Activated gamma-delta T cell (primary cell): ENCODE measurements at regions not wholly inside any gene's neighbourhood (a gene's known extent, or its start where the extent isn't known, plus 50 kb on each side); places are given as distances from the start of the nearest gene placed in this dataset.
A peak's percentile ranks its signal among the peaks of the same experiment; 100 is the strongest.
"Not testable (repeated sequence)": the region's sequence is repeated elsewhere in the genome, so short reads cannot be mapped to it uniquely, and the experiment has no call there.

Source experiments
- DNase-seq: peaks from one replicate; lab custom pipeline; 2025; lab: John Stamatoyannopoulos, UW

DNA sequence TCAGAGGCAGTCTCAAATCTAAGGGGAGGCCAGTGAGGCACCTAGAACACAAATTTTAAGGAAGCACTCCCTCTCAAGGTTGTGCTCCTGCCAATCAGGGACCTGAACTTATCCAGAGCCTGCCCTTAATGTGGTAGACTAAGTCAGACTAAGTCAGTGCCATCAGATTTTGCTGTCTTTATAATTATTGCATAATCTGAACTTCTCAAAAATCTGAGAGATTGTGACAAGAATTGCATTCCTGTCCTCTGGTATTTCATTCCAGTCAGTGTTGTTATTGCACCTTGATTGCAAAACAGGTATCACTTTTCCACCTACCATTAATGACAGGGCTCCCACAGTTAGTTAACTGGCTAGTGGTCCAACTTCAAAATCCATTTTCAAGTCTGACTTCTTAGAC, 197.1 kb upstream of the HCN1 start:
- DNase-seq: no peak

DNA sequence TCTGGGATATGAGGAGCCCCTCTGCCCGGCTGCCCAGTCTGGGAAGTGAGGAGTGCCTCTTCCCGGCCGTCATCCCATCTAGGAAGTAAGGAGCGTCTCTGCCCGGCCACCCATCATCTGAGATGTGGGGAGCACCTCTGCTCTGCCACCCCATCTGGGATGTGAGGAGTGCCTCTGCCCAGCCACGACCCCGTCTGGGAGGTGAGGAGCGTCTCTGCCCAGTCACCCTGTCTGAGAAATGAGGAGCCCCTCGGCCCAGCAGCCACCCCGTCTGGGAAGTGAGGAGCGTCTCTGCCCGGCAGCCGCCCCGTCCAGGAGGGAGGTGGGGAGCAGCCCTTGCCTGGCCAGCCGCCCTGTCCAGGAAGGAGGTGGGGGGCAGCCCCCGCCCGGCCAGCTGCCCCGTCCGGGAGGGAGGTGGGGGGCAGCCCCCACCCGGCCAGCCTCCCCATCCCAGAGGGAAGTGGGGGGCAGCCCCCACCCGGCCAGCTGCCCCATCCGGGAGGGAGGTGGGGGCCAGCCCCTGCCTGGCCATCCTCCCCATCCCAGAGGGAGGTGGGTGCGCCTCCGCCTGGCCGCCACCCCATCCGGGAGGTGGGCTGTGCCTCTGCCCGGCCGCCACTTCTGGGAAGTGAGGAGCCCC, 194.4 kb upstream of the HCN1 start:
- peak; percentile 9 for DNase-seq

DNA sequence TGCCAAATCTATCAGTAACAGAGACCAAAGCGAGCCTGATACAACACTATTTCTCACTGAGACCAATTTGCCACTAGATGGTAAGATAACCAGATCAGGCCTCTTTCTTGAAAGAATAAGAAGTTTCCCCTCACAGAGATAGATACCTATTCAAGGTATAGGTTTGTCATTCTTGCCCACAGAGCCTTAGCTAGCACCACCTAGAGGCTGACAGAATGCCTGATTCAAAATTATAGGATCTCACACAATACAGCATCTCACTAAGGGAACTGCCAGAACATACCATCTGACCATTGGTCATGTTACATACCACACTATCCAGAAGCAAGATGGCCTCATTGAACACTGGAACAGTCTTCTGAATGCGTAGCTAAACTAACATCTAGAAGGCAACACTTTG, 166.6 kb upstream of the HCN1 start:
- DNase-seq: no peak

DNA sequence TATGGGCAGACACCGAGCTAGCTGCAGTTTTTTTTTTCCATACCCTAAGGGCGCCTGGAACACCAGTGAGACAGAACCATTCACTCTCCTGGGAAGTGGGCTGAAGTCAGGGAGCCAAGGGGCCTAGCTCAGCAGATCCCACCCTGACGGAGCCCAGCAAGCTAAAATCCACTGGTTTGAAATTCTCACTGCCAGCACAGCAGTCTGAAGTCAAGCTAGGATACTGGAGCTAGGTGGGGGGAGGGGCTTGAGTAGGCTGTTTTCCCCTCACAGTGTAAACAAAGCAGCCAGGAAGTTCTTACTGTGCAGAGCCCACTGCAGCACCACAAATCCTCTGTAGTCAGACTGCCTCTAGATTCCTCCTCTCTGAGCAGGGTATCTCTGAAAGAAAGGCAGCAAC, 151.7 kb upstream of the HCN1 start:
- DNase-seq: no peak

DNA sequence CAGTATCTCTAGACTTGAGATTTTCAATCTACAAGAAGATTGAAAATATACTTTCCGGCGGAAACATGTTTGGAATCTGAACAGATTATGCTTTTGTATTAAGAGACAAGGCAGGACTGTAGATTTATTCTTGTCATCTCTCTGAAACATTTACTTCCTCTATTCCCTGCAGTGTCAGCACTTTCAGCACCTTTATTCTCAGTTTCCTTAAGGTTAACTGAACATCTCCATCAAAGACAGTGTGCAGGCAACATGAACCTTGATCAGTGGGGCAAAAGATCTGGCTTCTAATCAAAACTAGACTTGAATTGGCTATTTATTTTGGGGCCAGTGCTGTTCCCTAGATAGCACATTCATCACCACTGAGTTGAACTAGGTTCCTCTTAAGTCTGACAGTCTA, 129.9 kb upstream of the HCN1 start:
- no peak for DNase-seq

DNA sequence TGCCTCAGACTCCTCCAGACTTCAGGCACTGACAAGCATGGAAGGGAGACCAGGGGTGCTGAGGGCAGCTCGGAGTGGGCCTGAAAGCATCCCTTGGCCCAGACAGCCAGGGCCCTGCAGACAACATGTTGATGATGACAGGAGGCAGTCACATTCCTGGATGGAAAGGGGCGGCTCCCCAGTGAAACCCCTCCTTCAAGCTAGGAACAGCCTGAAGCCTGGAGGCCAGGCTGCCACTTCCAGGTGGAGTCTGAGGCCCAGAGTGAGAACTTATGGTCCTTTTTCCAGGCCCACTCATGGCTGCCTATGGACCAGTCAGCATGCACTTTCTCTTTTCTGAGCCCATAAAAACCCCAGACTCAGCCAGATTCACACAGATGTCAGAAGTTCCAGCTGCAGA, 104.2 kb upstream of the HCN1 start:
- no peak for DNase-seq

DNA sequence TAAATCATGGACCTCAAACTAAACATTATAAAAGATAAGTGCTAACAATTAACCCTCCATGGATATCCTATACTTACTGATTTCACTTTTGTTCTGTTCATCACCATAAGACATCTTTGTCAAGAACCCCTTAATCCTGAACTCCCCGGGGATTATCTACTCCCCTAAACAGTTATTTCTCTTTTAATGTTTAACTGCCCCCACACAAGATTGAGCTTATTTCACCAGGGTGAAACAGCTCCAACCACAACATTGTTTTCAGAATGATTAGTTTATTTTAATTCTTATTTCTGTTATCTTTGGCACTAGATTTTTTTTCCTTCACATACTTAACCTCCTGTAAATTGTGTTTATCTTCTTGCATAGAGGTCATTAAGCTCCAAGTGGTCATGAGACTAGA, 103.2 kb upstream of the HCN1 start:
- no peak for DNase-seq

DNA sequence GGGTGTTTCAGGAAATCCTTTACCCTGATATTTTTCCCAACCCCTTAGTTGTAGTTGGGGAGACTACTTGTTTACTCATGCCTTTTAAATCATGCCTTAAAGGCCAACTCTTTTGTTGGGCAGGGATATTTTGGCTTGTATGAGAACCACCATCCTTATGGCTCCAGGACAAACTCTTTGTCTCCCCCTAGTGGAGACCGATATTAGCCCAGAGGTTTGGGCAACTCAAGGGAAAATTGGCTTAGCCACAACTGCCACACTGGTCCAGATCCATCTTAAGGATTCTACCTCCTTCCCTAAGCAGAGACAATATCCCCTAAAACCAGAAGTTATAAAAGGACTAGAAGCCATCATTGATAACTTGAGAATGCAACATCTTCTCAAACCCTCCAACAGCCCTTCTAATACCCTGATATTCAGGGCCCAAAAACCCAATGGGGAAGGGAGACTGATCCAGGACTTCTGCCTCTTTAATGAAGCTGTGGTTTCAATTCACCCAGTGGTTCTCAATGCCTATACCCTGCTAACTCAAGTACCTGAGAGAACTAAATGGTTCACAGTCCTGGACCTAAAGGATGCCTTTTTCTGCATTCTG, 100.9 kb upstream of the HCN1 start:
- no peak for DNase-seq

DNA sequence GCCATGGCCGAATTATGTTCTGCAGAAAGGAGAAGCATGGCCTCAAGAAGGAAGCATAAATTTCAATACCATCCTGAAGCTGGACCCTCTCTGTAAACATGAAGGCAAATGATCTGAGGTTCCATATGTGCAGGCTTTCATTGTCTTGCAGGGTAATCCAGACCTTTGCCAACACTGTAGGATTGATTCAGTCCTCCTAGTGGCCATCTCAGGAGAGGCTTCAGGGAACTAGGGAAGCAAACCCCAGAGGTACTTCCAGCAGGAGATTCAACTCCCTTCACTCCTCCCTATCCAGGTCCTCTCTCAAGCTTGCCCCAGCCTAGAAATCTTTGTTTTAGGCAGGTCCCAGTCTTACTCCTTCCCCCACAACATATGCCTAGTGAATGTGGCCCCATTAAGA, 99.3 kb upstream of the HCN1 start:
- no peak for DNase-seq

DNA sequence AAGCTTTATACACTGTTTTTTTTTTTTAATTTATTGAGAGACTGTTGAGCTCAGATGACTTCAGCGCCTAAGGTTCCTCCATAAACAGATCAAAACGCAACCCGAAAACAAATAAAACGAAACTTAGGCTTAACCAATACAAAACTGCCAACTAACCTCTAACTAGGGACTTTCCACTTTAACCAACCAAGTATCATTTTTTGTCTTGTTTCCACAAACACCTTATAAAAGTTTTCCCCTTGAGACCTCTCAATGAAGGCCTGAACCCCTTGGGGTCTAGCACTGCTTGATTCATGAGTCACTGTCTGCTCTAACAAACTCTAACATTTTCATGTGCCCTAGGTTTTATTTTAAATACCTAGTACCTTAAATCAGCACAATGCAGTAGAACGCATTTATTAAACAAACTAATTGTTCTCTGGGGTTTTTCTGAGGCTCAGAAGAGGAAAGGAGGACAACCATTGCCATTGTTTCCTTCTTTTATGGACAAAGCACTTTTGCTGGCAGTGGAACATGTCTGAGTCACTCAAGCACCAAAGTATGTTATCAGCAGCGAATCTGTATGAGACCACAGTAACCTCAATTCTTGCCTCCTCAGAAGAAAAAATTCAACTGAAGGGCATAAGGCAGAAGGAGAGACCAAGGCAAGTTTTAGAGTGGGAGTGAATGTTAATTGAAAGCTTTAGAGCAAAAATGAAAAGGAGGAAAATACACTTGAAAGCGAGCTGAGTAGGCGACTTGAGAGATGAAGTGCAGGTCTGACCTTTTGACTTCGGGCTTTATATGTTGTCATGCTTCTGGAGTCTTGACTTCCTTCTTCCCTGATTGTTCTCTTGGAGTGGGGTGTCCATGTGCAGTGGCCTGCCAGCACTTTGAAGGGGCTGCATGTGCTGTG, 97.7 kb upstream of the HCN1 start:
- DNase-seq: no peak

DNA sequence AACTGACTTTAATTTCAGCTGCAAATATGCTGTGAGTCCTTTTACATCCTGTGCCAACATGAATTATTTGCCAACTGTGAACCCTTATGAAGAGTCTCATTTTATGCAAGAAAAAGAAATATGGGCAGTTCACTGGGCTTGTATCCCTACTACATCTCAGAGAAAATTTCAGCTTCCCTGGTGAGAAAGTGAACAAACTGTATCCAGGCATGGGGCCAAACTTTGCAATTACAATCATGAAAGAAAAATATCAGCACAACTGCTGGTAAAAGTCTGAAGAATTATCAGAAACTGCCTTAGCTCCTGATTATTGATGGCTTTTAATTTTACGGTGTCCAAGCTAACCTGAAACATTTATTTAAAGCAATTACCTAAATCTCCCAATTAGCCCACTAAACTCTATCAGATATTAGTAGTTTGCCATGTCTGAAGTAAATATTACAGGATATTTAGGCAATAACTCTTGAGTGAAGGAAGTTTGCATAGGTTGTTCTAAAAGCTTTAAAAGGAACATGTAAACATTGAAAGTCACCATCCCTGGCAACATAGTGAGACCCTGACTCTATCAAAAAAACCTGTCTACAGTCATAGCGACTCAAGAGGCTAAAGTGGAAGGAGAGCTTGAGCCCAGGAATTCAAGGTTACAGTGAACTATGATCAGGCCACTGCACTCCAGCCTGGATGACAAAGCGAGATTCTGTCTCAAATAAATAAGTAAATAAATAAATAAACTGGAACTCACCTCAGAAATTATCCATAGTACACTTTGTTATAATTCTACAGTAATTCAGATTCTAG, 83.9 kb upstream of the HCN1 start:
- DNase-seq: no peak

DNA sequence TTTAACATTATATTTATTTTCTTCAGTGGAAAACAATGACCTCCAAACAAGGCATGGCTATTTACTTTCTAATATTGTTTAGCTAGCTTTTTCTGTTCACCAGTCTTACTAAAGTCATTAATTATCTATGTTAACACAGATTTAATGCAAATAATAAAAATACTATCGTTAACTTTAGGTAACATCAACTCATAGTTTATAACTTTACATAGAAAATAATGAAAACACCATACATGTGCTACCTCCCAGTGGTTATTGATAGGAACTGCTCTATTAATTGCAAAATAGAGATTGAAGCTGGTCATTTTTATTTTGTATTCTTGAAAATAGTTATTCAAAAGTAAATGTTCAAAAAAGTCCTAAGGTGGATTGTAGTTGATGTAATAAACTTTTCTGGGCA, 78.3 kb upstream of the HCN1 start:
- no peak for DNase-seq

DNA sequence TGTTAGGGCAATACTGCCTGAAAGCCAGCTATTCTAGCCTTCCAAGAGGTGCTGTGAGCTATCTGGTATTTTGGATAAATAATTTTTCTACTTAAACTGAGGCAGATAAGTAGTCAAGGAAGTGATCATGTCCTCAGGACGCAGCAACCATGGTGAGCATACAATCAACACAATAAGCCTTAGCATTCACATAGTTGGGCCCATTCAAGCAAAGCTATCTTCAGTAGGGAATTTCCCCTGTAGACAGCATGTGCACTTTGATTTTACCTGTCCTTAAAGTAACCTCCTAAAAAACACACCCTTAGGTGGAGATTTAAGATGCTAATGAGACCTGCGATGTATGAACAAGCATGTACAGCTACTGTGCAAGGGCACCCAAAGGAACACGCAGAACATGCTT, 76.2 kb upstream of the HCN1 start:
- no peak for DNase-seq

DNA sequence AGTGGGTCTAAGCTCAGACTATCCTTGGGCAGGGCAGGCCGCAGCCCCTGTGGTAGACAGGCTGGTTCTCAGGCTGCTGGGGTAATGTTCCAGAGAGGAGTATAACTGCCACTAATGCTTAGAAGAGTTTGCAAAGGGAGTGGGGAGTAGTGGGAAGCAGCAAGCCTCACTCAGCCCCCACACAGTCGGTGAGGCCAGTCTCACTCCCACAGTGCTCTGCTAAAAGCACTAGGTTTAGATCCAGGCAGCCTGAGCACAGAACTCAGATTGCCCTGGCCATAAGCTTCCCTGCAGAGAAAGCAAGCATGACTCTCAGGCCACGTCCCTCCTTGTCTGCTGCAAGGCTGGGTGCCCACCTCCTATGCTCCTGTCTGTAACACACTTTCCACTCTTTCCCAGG, 69.4 kb upstream of the HCN1 start:
- DNase-seq: no peak

DNA sequence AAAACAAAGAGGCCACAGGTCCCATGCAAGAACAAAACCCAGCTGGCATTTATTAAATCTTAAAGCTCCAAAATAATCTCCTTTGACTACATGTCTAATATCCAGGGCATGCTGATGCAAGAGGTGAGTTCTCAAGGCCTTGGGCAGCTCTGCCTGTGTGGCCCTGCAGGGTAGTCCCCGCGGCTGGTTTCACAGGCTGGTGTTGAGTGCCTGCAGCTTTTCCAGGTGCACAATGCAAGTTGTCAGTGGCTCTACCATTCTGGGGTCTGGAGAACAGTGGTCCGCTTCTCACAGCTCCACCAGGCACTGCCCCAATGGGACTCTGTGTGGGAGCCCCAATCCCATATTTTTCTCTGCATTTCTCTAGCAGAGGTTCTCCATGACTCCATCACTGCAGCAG, 54.4 kb upstream of the HCN1 start:
- DNase-seq: no peak

DNA sequence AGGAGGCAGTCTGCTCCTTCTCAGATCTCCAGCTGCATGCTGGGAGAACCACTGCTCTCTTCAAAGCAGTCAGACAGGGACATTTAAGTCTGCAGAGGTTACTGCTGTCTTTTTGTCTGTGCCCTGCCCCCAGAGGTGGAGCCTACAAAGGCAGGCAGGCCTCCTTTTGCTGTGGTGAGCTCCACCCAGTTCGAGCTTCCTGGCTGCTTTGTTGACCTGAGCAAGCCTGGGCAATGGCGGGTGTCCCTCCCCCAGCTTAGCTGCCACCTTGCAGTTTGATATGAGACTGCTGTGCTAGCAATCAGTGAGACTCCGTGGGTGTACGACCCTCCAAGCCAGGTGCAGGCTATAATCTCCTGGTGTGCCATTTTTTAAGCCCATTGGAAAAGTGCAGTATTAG, 52.3 kb upstream of the HCN1 start:
- DNase-seq: not testable (repeated sequence)
